Neutrophil (primary cell): ENCODE measurements at regions not wholly inside any gene's neighbourhood (a gene's known extent, or its start where the extent isn't known, plus 50 kb on each side); places are given as distances from the start of the nearest gene placed in this dataset.
"Not testable (repeated sequence)": the region's sequence is repeated elsewhere in the genome, so short reads cannot be mapped to it uniquely, and the experiment has no call there.

ENCODE experiments used
- H3K27ac ChIP-seq: fragments of 200-600 bp; sonication (generic); 2 replicates; pipeline ENCODE4 v1.5.1; 2016; ENCODE audit warnings: mild to moderate bottlenecking, moderate library complexity
- H3K27me3 ChIP-seq: fragments of 200-600 bp; sonication (generic); 2 replicates; pipeline ENCODE4 v1.6.0; 2016; ENCODE audit warnings: mild to moderate bottlenecking
- H3K36me3 ChIP-seq: fragments of 200-600 bp; sonication (generic); 2 replicates; pipeline ENCODE4 v1.5.1; 2017
- H3K4me1 ChIP-seq, 2 experiments: fragments of 200-600 bp in 1 of 2; sonication (generic) in 1 of 2; 1 replicate in 1 of 2; 2 replicates in 1 of 2; pipeline versions ENCODE4 v1.5.1 to v1.6.1; 2013 to 2016; ENCODE audit warnings: low read depth in 1 of 2, low read length in 1 of 2, mild to moderate bottlenecking in 1 of 2, moderate library complexity in 1 of 2; ENCODE audit not compliant: control insufficient read depth in 1 of 2, insufficient read depth in 1 of 2
- H3K4me3 ChIP-seq, 2 experiments: fragments of 200-600 bp in 1 of 2; sonication (generic) in 1 of 2; 1 replicate in 1 of 2; 2 replicates in 1 of 2; pipeline ENCODE4 v1.5.1; 2013 to 2016; ENCODE audit warnings: low read depth in 1 of 2, low read length in 1 of 2, mild to moderate bottlenecking in 1 of 2, moderate library complexity in 1 of 2
- H3K9me3 ChIP-seq: fragments of 200-600 bp; sonication (generic); 2 replicates; pipeline ENCODE4 v1.5.1; 2016
- TF ChIP-seq, protein P1 (sequence below): fragments of 200-600 bp; sonication (generic); IDR thresholded peaks from 2 replicates; pipeline ENCODE4 v1.5.1; 2016; ENCODE audit warnings: antibody characterized with exemption

DNA sequence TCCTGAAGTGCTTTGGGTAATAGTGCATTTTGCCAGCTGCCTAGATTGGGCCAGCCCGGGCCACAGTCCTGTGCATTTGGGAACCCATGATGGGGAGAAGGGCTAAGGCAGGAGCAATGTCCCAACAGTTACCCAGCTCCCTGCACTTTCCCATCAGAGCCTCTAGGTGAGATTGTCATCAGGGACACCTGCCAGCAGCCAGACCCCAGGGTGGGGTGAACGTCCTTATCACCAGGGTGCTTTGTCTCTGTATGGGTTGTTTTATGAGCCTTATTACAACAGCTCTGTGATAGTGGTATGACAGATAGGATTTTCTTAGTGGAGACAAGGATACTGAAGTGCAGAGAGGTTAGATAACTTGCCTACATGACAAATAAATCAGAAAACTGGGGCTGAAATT, 365.7 kb downstream of the OSTF1 start:
- Histone ChIP-seq H3K36me3 (no peaks in the 10 kb centered on the region), H3K27ac (no peak overlapping the region), H3K9me3 (no peaks in the 10 kb centered on the region), H3K27me3 (no peaks in the 10 kb centered on the region), H3K4me3 (no peak overlapping the region), H3K4me1 (no peaks in the 10 kb centered on the region)
- TF ChIP-seq, protein P1, sequence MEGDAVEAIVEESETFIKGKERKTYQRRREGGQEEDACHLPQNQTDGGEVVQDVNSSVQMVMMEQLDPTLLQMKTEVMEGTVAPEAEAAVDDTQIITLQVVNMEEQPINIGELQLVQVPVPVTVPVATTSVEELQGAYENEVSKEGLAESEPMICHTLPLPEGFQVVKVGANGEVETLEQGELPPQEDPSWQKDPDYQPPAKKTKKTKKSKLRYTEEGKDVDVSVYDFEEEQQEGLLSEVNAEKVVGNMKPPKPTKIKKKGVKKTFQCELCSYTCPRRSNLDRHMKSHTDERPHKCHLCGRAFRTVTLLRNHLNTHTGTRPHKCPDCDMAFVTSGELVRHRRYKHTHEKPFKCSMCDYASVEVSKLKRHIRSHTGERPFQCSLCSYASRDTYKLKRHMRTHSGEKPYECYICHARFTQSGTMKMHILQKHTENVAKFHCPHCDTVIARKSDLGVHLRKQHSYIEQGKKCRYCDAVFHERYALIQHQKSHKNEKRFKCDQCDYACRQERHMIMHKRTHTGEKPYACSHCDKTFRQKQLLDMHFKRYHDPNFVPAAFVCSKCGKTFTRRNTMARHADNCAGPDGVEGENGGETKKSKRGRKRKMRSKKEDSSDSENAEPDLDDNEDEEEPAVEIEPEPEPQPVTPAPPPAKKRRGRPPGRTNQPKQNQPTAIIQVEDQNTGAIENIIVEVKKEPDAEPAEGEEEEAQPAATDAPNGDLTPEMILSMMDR, result no peak

DNA sequence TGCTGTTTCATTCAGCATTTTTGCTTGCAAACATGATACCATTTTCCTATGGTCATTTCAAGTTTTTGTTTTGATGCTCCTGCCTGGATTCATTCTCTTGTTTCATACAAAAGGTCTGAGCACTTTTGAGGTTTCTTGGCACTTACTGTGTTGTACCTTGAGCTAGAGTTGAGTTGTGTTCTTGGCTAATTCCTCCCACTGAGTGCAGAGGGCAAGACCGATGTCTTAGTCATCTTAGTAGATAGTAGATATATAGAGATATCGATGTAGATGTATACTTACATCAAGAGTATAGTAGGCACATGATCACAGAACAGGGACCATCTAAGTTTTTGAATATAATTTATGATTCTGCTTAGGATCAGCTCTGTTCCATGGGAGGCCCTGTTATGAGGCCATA, 366.6 kb downstream of the OSTF1 start:
- H3K36me3 ChIP-seq, result no peaks in the 10 kb centered on the region
- TF ChIP-seq, protein P1, result no peak
- no peak overlapping the region for H3K27ac ChIP-seq
- H3K9me3 ChIP-seq, result no peaks in the 10 kb centered on the region
- no peaks in the 10 kb centered on the region for H3K27me3 ChIP-seq
- H3K4me3 ChIP-seq, result no peak overlapping the region
- no peaks in the 10 kb centered on the region for H3K4me1 ChIP-seq

DNA sequence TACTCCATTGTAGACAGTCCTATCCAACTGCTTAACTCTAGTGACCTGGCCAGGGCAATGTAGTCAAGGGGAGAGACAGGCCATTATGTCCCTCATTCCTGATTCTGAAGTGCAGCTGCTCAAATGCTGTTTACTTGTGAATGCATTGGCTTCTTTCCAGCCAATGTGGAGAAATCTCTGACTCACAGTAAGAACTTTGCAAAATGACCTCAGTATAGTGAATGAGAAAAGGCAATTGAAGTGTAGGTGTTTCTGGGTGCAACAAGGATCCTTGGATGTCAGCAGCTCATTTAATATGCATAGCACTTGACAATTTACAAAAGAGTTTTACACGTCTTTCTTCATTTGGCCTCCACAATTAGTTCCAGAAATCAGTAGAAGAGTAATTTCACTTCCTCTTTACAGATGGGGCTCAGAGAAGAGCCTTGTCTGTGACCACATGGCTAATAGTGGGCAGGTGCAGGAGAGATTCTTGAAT, 367.2 kb downstream of the OSTF1 start:
- H3K27ac ChIP-seq, result no peak overlapping the region
- no peaks in the 10 kb centered on the region for H3K4me1 ChIP-seq
- no peaks in the 10 kb centered on the region for H3K27me3 ChIP-seq
- no peaks in the 10 kb centered on the region for H3K36me3 ChIP-seq
- no peaks in the 10 kb centered on the region for H3K9me3 ChIP-seq
- TF ChIP-seq, protein P1, result no peak
- H3K4me3 ChIP-seq, result no peak overlapping the region

DNA sequence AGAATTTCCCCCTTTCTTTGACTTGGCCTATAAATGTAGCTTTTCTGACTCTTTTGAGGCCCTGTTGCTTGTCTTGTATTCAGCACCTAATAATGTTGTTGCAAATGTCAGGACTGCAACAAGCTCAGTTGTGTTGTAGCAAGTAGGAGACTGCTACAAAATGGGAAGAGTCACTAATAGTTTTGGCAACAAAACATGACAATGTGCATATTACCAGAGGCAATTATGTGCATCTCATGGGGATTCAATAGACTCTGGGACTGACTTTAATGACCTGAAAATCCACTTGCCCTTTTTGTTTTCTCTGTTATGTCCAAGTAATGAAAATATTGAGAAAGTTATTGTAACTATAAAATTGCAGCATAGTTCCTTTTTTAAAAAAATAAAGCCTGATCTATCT, 368.4 kb downstream of the OSTF1 start:
- Histone ChIP-seq H3K9me3 (no peaks in the 10 kb centered on the region), H3K4me3 (no peak overlapping the region), H3K27me3 (no peaks in the 10 kb centered on the region), H3K4me1 (no peaks in the 10 kb centered on the region), H3K36me3 (no peaks in the 10 kb centered on the region), H3K27ac (no peak overlapping the region)
- TF ChIP-seq, protein P1, result no peak

DNA sequence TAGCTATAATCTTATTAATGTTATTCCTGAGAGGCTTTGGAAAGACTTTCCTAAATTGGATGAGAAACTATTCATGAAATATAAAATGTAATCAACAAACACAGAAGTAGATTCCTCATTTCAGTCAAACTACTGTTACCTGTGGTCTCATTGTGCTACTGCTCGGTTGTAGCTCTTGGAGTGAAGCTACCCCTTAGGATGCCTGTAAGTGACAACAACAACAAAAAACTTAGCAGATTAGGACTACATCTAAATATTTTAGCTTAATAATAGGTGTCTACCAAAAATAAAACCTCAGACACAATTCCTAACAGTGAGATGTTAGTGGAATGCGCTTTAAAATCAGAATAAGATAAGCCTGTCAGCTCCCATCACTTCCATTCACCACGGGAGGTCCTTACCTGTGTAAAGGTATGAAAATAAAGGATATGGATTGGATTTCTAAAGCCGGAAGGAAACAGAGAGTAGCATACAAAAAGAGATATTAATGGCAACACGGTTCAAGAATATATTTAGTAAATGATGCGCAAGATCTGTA, 369.2 kb downstream of the OSTF1 start:
- Histone ChIP-seq H3K9me3 (no peaks in the 10 kb centered on the region), H3K4me1 (no peaks in the 10 kb centered on the region), H3K27me3 (no peaks in the 10 kb centered on the region), H3K4me3 (no peak overlapping the region), H3K36me3 (no peaks in the 10 kb centered on the region), H3K27ac (no peak overlapping the region)
- TF ChIP-seq, protein P1, result no peak

DNA sequence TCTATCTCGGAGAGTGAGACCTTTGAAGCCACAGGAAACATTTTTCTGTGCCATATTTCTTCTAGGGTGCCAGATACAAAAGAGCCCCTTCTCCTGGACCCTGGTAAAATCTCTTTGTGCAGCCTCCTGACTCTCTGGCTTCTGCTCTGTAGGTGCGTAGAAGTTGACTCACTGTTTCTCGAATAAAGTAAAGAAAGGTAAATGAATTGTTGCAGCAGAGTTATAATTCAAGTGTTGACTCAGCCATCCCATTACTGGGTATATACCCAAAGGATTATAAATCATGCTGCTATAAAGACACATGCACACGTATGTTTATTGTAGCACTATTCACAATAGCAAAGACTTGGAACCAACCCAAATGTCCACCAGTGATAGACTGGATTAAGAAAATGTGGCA, 371.0 kb downstream of the OSTF1 start:
- H3K4me3 ChIP-seq, H3K27me3 ChIP-seq, H3K36me3 ChIP-seq, H3K9me3 ChIP-seq, H3K27ac ChIP-seq, H3K4me1 ChIP-seq: not testable (repeated sequence)
